ENCODE measurements at regions not wholly inside any gene's neighbourhood (a gene's known extent, or its start where the extent isn't known, plus 50 kb on each side); places are given as distances from the start of the nearest gene placed in this dataset.

DNA sequence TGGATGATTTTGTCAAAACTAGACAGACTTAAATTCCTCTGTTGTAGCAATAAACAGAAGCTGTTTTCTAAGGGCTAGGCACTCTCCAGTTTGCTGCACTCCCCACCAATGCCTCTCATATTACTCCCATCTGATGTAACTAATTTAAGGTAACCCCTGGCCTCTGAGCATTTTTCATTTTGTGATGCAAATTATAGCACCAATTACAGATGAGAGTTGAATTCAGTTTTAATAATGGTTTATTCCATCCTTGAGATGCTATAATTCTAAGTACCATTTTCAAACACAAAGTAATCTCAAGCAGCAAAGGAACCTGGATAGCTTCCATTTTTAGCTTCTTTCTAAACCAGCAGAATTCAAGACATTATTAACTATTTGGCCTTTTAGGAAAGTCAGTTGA is 280.4 kb upstream of the DAB1 start:
- H3K9me1 ChIP-seq (ENCODE audit: control insufficient read depth, insufficient read depth, low read length), result no peaks in the 10 kb centered on the region
- intact Hi-C loops (cut with micrococcal nuclease) (no loop called here), in situ Hi-C loops (cut with MboI) (no loop called here)
- POLR2A ChIA-PET, result no interaction called here
- no peak overlapping the region for H3K4me2 ChIP-seq (ENCODE audit: insufficient read depth, low read length)
- no peak for FAIRE-seq
- H3K27me3 ChIP-seq (ENCODE audit: control insufficient read depth in 2 of 2, insufficient read depth in 2 of 2, low read length in 2 of 2), result no peaks in the 10 kb centered on the region
- no peak overlapping the region for H2AFZ ChIP-seq (ENCODE audit: low read depth, low read length)
- H3K4me3 ChIP-seq, result no peak overlapping the region
- TF ChIP-seq HNRNPL (IDR thresholded peaks at IDR 0.05; ENCODE audit: low read depth, low read length) (no peak), ZNF316 (IDR thresholded peaks at IDR 0.05) (no peak), CSDE1 (IDR thresholded peaks at IDR 0.05) (no peak), GTF2F1 (IDR thresholded peaks at IDR 0.05; ENCODE audit: low read depth, low read length) (no peak), ZNF263 (CRISPR knock-in tag; IDR thresholded peaks at IDR 0.05; ENCODE audit: borderline replicate concordance) (no peak), HDGF (IDR thresholded peaks at IDR 0.05) (no peak), NELFE (IDR thresholded peaks at IDR 0.05; ENCODE audit: insufficient read depth, insufficient read length) (no peak), YY1 (IDR thresholded peaks at IDR 0.05; ENCODE audit: borderline replicate concordance in 1 of 3, control insufficient read depth in 1 of 3, extremely low read depth in 1 of 3, insufficient read depth in 3 of 3, insufficient read length in 1 of 3, insufficient replicate concordance in 2 of 3, low read depth in 1 of 3, low read length in 2 of 3) (no peak), MAX (CRISPR knock-in tag; IDR thresholded peaks at IDR 0.05) (no peak), RBM17 (IDR thresholded peaks at IDR 0.05; ENCODE audit: borderline replicate concordance, low read depth, low read length) (no peak), TGIF2 (CRISPR knock-in tag; IDR thresholded peaks at IDR 0.05) (no peak)
- TF ChIP-seq, protein P1, sequence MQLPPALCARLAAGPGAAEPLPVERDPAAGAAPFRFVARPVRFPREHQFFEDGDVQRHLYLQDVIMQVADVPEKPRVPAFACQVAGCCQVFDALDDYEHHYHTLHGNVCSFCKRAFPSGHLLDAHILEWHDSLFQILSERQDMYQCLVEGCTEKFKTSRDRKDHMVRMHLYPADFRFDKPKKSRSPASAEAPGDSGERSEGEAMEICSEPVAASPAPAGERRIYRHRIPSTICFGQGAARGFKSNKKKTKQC (CRISPR knock-in tag; IDR thresholded peaks at IDR 0.05), result no peak
- TF ChIP-seq, protein P2, sequence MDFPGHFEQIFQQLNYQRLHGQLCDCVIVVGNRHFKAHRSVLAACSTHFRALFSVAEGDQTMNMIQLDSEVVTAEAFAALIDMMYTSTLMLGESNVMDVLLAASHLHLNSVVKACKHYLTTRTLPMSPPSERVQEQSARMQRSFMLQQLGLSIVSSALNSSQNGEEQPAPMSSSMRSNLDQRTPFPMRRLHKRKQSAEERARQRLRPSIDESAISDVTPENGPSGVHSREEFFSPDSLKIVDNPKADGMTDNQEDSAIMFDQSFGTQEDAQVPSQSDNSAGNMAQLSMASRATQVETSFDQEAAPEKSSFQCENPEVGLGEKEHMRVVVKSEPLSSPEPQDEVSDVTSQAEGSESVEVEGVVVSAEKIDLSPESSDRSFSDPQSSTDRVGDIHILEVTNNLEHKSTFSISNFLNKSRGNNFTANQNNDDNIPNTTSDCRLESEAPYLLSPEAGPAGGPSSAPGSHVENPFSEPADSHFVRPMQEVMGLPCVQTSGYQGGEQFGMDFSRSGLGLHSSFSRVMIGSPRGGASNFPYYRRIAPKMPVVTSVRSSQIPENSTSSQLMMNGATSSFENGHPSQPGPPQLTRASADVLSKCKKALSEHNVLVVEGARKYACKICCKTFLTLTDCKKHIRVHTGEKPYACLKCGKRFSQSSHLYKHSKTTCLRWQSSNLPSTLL (IDR thresholded peaks at IDR 0.05), result no peak
- H4K20me1 ChIP-seq (replicated peaks; ENCODE audit: control insufficient read depth, insufficient read depth, low read length), result no peaks in the 10 kb centered on the region
- CTCF ChIA-PET (ENCODE audit: low intra/inter-chr PET ratio), result interaction anchor here (0.6 kb wide), 1 partner anchor 23 kb away, joined by 3 read pairs; no protein-coding TSS in a partner anchor
- no TSS peak for BruUV-seq (replicated peaks)
- ATAC-seq, result no peak
- DNase-seq (ENCODE audit: extremely low read depth in 1 of 4, low spot score in 3 of 4), result no peak
- H3K4me1 ChIP-seq (replicated peaks in 1 of 2; ENCODE audit: control insufficient read depth in 2 of 2, insufficient read depth in 2 of 2, low read length in 2 of 2), result no peaks in the 10 kb centered on the region
- no peaks in the 10 kb centered on the region for H3K9me3 ChIP-seq (replicated peaks; ENCODE audit: control insufficient read depth, insufficient read depth, low read depth, low read length)
- no peak overlapping the region for H3K9ac ChIP-seq (ENCODE audit: insufficient read depth in 1 of 2, low read depth in 2 of 2, low read length in 2 of 2)
- H3K27ac ChIP-seq (ENCODE audit: extremely low read depth, low read depth, low read length), result no peak overlapping the region
- H3K36me3 ChIP-seq (ENCODE audit: control insufficient read depth, insufficient read depth, low read length), result no peaks in the 10 kb centered on the region
- H3K79me2 ChIP-seq (ENCODE audit: control insufficient read depth, insufficient read depth, low read length), result no peaks in the 10 kb centered on the region

Measured in K562 (cell line).